ENCODE measurements at regions not wholly inside any gene's neighbourhood (a gene's known extent, or its start where the extent isn't known, plus 50 kb on each side); places are given as distances from the start of the nearest gene placed in this dataset.
A peak's percentile ranks its signal among the peaks of the same experiment; 100 is the strongest.

- Mint-ChIP-seq H3K27me3 (ENCODE audit: low read depth) (peaks cover 44% of the 10 kb centered on the region), H3K36me3 (no peaks in the 10 kb centered on the region), H3K9me3 (no peaks in the 10 kb centered on the region), H3K27ac (no peak overlapping the region), H3K4me1 (peaks cover 18% of the 10 kb centered on the region), H3K4me3 (peak overlapping the region; percentile 88)
- ATAC-seq: no peak; the same call in 1 of the 2 replicates
- DNase-seq (ENCODE audit: low spot score): peak; percentile 48
- CTCF ChIA-PET: interaction anchor here (0.7 kb wide), 1 partner anchor 220 kb away, joined by 3 read pairs; no protein-coding TSS in a partner anchor
- TF ChIP-seq ZNF232 (CRISPR knock-in tag; IDR thresholded peaks at IDR 0.05) (no peak), ERG (CRISPR knock-in tag; IDR thresholded peaks at IDR 0.05) (no peak), RORB (CRISPR knock-in tag; IDR thresholded peaks at IDR 0.05) (no peak), ZNF512 (CRISPR knock-in tag; IDR thresholded peaks at IDR 0.05; ENCODE audit: borderline replicate concordance) (no peak), SP1 (CRISPR knock-in tag; conservative IDR thresholded peaks at IDR 0.05) (no peak), EMX1 (CRISPR knock-in tag; IDR thresholded peaks at IDR 0.05) (no peak), CREM (CRISPR knock-in tag; IDR thresholded peaks at IDR 0.05) (0 out of 2 replicates have a peak, but pooled peaks have one; percentile 55)
- TF ChIP-seq, protein P1, sequence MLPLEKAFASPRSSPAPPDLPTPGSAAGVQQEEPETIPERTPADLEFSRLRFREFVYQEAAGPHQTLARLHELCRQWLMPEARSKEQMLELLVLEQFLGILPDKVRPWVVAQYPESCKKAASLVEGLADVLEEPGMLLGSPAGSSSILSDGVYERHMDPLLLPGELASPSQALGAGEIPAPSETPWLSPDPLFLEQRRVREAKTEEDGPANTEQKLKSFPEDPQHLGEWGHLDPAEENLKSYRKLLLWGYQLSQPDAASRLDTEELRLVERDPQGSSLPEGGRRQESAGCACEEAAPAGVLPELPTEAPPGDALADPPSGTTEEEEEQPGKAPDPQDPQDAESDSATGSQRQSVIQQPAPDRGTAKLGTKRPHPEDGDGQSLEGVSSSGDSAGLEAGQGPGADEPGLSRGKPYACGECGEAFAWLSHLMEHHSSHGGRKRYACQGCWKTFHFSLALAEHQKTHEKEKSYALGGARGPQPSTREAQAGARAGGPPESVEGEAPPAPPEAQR (CRISPR knock-in tag; IDR thresholded peaks at IDR 0.05): no peak
- POLR2A ChIA-PET: no interaction called here
Observed at GRCh38 chr3:69541711-69542088, 155.8 kb upstream of the FRMD4B start.

GRCh38 chr3:69540706-69541581 lies 155.1 kb upstream of the FRMD4B start:
- H3K36me3 Mint-ChIP-seq: no peaks in the 10 kb centered on the region
- no peaks in the 10 kb centered on the region for H3K9me3 Mint-ChIP-seq
- POLR2A ChIA-PET: no interaction called here
- DNase-seq (ENCODE audit: low spot score) (peak; percentile 23), ATAC-seq (no peak)
- TF ChIP-seq JAZF1 (CRISPR knock-in tag; IDR thresholded peaks at IDR 0.05) (no peak), IRF2 (CRISPR knock-in tag; IDR thresholded peaks at IDR 0.05; ENCODE audit: borderline replicate concordance, low read depth) (no peak), ZNF121 (CRISPR knock-in tag; IDR thresholded peaks at IDR 0.05) (no peak), ZNF425 (CRISPR knock-in tag; conservative IDR thresholded peaks at IDR 0.05) (no peak), FOXP4 (CRISPR knock-in tag; IDR thresholded peaks at IDR 0.05) (no peak)
- TF ChIP-seq, protein P2, sequence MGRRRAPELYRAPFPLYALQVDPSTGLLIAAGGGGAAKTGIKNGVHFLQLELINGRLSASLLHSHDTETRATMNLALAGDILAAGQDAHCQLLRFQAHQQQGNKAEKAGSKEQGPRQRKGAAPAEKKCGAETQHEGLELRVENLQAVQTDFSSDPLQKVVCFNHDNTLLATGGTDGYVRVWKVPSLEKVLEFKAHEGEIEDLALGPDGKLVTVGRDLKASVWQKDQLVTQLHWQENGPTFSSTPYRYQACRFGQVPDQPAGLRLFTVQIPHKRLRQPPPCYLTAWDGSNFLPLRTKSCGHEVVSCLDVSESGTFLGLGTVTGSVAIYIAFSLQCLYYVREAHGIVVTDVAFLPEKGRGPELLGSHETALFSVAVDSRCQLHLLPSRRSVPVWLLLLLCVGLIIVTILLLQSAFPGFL (CRISPR knock-in tag; IDR thresholded peaks at IDR 0.05; ENCODE audit: borderline replicate concordance): no peak
- no peak overlapping the region for H3K27ac Mint-ChIP-seq
- peaks cover 44% of the 10 kb centered on the region for H3K27me3 Mint-ChIP-seq (ENCODE audit: low read depth)
- peak overlapping the region; percentile 88 for H3K4me3 Mint-ChIP-seq
- peaks cover 21% of the 10 kb centered on the region for H3K4me1 Mint-ChIP-seq
- CTCF ChIA-PET: interaction anchor here (0.7 kb wide), 1 partner anchor 220 kb away, joined by 3 read pairs; no protein-coding TSS in a partner anchor

Data from WTC11 (cell line).